Upper lobe of left lung (tissue), 4 donors: ENCODE measurements at regions not wholly inside any gene's neighbourhood (a gene's known extent, or its start where the extent isn't known, plus 50 kb on each side); places are given as distances from the start of the nearest gene placed in this dataset.

Experiments
- CTCF ChIP-seq, 6 experiments: fragments of 450-650 bp in 4 of 6; fragments of 200-600 bp in 2 of 6; sonication (generic) in 2 of 6; IDR thresholded peaks; one replicate each; pipeline ENCODE4 v1.5.1; 2016 to 2019; ENCODE audit warnings: antibody characterized with exemption in 6 of 6
- POLR2A ChIP-seq, 4 donors: fragments of 450-650 bp; IDR thresholded peaks; one replicate each; pipeline ENCODE4 v1.5.1; 2016 to 2017; ENCODE audit warnings: antibody characterized with exemption in 4 of 4, mild to moderate bottlenecking in 2 of 4
- POLR2AphosphoS5 ChIP-seq, 2 donors: sonication (generic); formaldehyde crosslinking; IDR thresholded peaks; one replicate each; pipeline ENCODE4 v1.5.1; 2017; ENCODE audit warnings: antibody characterized with exemption in 2 of 2

- TF ChIP-seq POLR2A (IDR thresholded peaks at IDR 0.05): no peak
- no peak for TF ChIP-seq CTCF (IDR thresholded peaks at IDR 0.05)
- no peak for TF ChIP-seq POLR2AphosphoS5 (IDR thresholded peaks at IDR 0.05)
Measured at GRCh38 chr20:19161336-19161735, 51.1 kb upstream of the SLC24A3 start.
